GM12872 (cell line): ENCODE measurements at regions not wholly inside any gene's neighbourhood (a gene's known extent, or its start where the extent isn't known, plus 50 kb on each side); places are given as distances from the start of the nearest gene placed in this dataset.

Experiments used
- TF ChIP-seq, protein P1 (sequence below): IDR thresholded peaks from 3 replicates; pipeline ENCODE4 v1.5.1; 2011; ENCODE audit warnings: low read depth, mild to moderate bottlenecking, low read length, moderate library complexity; ENCODE audit not compliant: insufficient read depth

DNA sequence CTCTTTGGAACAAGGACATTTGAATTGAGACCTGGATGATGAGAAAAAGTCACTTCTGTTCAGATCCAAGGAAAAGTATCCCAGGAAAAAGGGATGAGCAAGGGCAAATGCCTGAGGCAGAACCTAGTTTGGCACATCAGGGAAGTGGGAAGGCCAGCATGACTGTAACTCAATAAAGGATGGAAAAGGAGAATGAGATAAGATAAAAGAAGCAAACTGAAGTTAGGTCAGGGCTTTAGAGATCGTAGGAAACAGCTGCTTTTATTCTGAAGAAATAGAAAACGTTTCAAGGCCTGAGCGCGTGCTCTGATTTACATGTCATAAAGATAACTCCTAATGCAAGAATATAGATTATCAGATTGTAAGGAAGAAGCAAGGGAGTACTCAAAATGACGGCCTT lies 450.0 kb downstream of the FRK start:
- TF ChIP-seq, protein P1, sequence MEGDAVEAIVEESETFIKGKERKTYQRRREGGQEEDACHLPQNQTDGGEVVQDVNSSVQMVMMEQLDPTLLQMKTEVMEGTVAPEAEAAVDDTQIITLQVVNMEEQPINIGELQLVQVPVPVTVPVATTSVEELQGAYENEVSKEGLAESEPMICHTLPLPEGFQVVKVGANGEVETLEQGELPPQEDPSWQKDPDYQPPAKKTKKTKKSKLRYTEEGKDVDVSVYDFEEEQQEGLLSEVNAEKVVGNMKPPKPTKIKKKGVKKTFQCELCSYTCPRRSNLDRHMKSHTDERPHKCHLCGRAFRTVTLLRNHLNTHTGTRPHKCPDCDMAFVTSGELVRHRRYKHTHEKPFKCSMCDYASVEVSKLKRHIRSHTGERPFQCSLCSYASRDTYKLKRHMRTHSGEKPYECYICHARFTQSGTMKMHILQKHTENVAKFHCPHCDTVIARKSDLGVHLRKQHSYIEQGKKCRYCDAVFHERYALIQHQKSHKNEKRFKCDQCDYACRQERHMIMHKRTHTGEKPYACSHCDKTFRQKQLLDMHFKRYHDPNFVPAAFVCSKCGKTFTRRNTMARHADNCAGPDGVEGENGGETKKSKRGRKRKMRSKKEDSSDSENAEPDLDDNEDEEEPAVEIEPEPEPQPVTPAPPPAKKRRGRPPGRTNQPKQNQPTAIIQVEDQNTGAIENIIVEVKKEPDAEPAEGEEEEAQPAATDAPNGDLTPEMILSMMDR = no peak

DNA sequence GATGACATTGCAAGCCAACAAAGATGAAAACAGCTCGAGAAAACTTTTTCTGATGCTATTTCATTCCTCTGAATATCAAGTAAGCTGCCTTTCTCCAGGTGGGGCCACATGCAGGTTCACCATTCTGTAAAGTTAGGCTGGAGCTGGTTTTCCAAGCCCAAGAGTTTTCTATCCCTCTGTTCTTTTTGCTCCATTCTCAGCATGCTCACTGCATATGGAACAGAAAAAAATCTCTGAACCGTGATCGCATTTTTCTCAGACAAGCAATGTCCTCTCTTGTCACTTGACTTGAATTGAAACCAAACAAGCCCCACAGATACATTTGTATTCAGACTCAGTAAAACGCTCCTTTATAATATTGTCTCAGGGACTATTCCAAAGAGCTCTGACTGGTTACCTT lies 451.6 kb downstream of the FRK start:
- TF ChIP-seq, protein P1 = no peak

DNA sequence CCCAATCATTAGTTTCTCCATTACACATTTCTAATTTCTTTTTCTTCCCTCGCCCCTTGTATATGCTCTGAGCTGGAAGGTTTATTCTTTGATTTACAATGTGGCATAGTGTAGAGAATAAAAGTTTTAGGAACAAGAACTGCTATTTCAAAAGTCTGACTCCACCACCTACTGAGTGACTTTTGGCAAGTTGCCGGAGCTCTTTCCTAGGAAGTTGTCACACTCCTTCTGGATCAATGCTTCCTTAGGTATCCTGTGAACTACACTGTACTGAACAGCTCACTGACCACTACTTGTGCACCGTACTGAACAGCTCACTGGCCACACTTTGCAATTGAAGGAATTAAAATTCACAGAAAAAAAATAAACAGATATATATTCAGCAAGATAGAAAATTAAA lies 458.2 kb downstream of the FRK start:
- TF ChIP-seq, protein P1 = no peak

DNA sequence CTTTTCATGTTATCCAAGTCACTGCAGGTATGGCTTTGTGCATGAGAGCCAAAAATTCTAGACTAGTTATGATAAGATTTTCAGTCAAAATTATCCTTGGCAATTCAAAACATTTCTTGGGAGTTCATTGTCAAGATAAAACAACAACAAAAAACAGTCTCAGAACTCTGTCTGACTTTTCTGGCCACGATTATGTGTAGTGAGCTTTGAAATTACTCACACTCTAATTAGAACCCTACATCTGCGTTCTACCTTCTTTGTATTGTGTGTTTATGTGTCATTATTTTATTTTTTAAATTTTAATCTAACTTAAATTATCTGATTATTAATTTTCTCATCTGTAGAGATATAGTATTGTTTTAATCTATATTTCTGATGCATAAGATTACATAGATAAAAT lies 459.2 kb downstream of the FRK start:
- TF ChIP-seq, protein P1 = no peak

DNA sequence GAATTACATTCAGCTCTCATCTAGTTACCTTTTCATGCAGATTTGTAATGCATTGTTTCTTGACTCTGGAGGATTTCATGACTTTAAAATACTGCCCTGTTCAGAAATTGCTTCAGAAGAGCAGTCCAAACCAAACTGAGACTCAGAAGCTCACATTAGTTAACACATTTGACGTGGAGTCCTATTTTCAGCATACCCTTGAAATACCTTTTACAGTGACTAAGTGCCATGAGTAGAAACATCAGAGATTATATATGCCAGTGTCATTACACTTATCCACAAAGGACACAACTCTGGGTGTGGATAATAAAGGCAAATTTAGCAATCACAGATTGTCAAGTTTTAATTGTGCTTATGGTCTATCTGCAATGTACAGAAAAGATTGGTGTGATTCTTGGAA lies 459.6 kb downstream of the FRK start:
- TF ChIP-seq, protein P1 = no peak

DNA sequence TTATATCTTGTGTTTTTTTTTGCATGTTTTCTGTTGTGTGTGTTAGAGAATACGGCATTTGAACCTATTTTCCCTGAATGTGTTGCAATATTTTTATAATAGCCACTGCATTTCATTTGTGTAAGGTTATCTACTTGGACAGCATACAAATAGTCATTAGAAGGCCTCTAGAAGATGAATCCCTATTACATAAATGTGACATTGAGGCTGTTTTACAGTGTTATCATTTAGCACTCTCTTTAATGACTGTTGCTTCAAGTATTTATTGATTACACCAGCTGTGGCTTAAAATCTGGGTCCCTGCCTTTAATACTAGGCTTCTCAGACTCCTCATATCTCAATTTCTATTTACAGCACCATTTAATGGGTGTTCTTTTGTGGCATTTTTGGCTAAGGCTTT lies 465.8 kb downstream of the FRK start:
- TF ChIP-seq, protein P1 = no peak

DNA sequence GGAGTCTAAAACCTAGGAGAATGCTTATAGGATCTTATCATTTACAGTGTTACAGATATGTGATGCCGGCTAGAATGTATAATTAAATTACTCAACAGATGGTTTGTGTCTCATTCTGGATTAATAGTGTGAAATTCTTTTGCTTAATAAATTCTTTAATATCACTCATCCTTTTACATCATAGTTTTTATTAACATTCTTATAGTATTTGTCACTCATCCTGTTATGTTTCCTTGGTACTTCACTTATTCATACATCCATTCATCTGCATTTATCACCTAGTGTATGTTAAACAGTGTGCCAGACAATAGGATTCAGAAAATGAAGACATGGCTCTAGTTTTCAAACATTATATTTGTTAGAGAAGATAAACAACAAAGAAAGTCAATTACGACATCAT lies 468.7 kb downstream of the FRK start:
- TF ChIP-seq, protein P1 = no peak

DNA sequence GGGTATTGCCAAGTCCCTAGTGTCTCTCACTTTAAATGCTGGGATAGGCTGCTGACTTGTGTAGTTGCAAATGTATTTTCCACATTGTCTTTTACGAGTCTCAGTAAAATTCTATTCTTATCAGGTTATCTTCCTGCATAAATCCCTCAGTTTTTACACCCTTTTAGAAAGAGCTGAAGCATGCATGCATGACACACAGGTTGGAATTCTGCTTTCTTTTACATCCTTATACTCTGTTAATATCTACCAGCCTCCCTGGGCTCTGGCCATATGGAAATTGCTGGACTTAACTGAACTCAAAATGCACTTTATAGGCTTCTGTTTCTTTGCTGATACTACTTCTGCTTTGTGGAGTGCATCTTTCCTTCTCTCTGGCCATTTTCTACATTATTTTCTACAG lies 477.4 kb downstream of the FRK start:
- TF ChIP-seq, protein P1 = no peak
